Smooth muscle cell (in vitro differentiated cells): ENCODE measurements at regions not wholly inside any gene's neighbourhood (a gene's known extent, or its start where the extent isn't known, plus 50 kb on each side); places are given as distances from the start of the nearest gene placed in this dataset.

ENCODE experiments used
- DNase-seq: peaks from one replicate; lab custom pipeline; 2025; ENCODE audit not compliant: unreplicated experiment; lab: John Stamatoyannopoulos, UW
- H2AFZ ChIP-seq: fragments of 200-600 bp; sonication (generic); 2 replicates; pipeline ENCODE4 v1.6.0; 2016; ENCODE audit warnings: antibody characterized with exemption, low read depth, mild to moderate bottlenecking
- H3F3A ChIP-seq: fragments of 200-600 bp; sonication (generic); 2 replicates; pipeline ENCODE4 v1.6.0; 2017; ENCODE audit warnings: antibody characterized with exemption, low read depth
- H3K27ac ChIP-seq: fragments of 200-600 bp; sonication (generic); 2 replicates; pipeline ENCODE4 v1.5.1; 2016; ENCODE audit warnings: low read depth, mild to moderate bottlenecking
- H3K27me3 ChIP-seq: fragments of 200-600 bp; sonication (generic); 2 replicates; pipeline ENCODE4 v1.6.1; 2016; ENCODE audit warnings: low read depth, mild to moderate bottlenecking
- H3K36me3 ChIP-seq: fragments of 200-600 bp; sonication (generic); 2 replicates; pipeline ENCODE4 v1.5.1; 2016; ENCODE audit warnings: low read depth
- H3K4me1 ChIP-seq: fragments of 200-600 bp; sonication (generic); 2 replicates; pipeline ENCODE4 v1.5.1; 2016; ENCODE audit warnings: low read depth
- H3K4me2 ChIP-seq: fragments of 200-600 bp; sonication (generic); 2 replicates; pipeline ENCODE4 v1.6.0; 2016; ENCODE audit warnings: mild to moderate bottlenecking
- H3K4me3 ChIP-seq: fragments of 200-600 bp; sonication (generic); 2 replicates; pipeline ENCODE4 v1.5.1; 2016; ENCODE audit warnings: mild to moderate bottlenecking
- H3K79me2 ChIP-seq: fragments of 200-600 bp; sonication (generic); 2 replicates; pipeline ENCODE4 v1.6.0; 2016; ENCODE audit warnings: low read depth, mild to moderate bottlenecking
- H3K9ac ChIP-seq: fragments of 200-600 bp; sonication (generic); 2 replicates; pipeline ENCODE4 v1.6.0; 2016; ENCODE audit warnings: low read depth
- H3K9me3 ChIP-seq: fragments of 200-600 bp; sonication (generic); replicated peaks from 2 replicates; pipeline ENCODE4 v1.5.1; 2016; ENCODE audit warnings: low read depth
- H4K20me1 ChIP-seq: fragments of 200-600 bp; sonication (generic); 2 replicates; pipeline ENCODE4 v1.6.0; 2016; ENCODE audit warnings: low read depth
- CTCF ChIP-seq: fragments of 200-600 bp; sonication (generic); IDR thresholded peaks from 2 replicates; pipeline ENCODE4 v1.5.1; 2017; ENCODE audit warnings: borderline replicate concordance, mild to moderate bottlenecking, antibody characterized with exemption; ENCODE audit not compliant: insufficient read depth, poor library complexity, severe bottlenecking
- WGBS: methylation state at CpG from one replicate; pipeline ENCODE4 v1.1.7; 2016; ENCODE audit warnings: low lambda C conversion rate; 5-methylcytosine and 5-hydroxymethylcytosine counted together

GRCh38 chr6:166820483-166820882 lies 135.9 kb downstream of the RNASET2 start:
- Histone ChIP-seq H3K27me3 (no peaks in the 10 kb centered on the region), H4K20me1 (no peaks in the 10 kb centered on the region), H3F3A (no peaks in the 10 kb centered on the region), H3K36me3 (no peaks in the 10 kb centered on the region), H2AFZ (no peak overlapping the region), H3K4me2 (no peak overlapping the region), H3K9ac (no peak overlapping the region), H3K4me3 (no peak overlapping the region), H3K4me1 (no peaks in the 10 kb centered on the region), H3K79me2 (no peaks in the 10 kb centered on the region), H3K9me3 (no peaks in the 10 kb centered on the region), H3K27ac (no peak overlapping the region)
- DNase-seq = no peak
- 95% methylated on average over 1 of the region's 1 CpG for WGBS
- no peak for TF ChIP-seq CTCF

GRCh38 chr6:166820070-166820469 lies 136.3 kb downstream of the RNASET2 start:
- Histone ChIP-seq H3K4me1 (no peaks in the 10 kb centered on the region), H3K4me3 (no peak overlapping the region), H3K9me3 (no peaks in the 10 kb centered on the region), H3K36me3 (no peaks in the 10 kb centered on the region), H3K79me2 (no peaks in the 10 kb centered on the region), H2AFZ (no peak overlapping the region), H3K27ac (no peak overlapping the region), H4K20me1 (no peaks in the 10 kb centered on the region), H3K4me2 (no peak overlapping the region), H3K9ac (no peak overlapping the region), H3K27me3 (no peaks in the 10 kb centered on the region), H3F3A (no peaks in the 10 kb centered on the region)
- no peak for DNase-seq
- TF ChIP-seq CTCF = no peak
- 100% methylated on average over 1 of the region's 1 CpG for WGBS

GRCh38 chr6:166815629-166816028 lies 140.7 kb downstream of the RNASET2 start:
- DNase-seq = no peak
- Histone ChIP-seq H3K36me3 (no peaks in the 10 kb centered on the region), H3F3A (no peaks in the 10 kb centered on the region), H2AFZ (no peak overlapping the region), H3K27me3 (no peaks in the 10 kb centered on the region), H3K79me2 (no peaks in the 10 kb centered on the region), H4K20me1 (no peaks in the 10 kb centered on the region), H3K9me3 (no peaks in the 10 kb centered on the region), H3K27ac (no peak overlapping the region), H3K4me3 (no peak overlapping the region), H3K9ac (no peak overlapping the region), H3K4me1 (no peaks in the 10 kb centered on the region), H3K4me2 (no peak overlapping the region)
- TF ChIP-seq CTCF = no peak
- WGBS = 87% methylated on average over 4 of the region's 4 CpGs

- no peak overlapping the region for H3K4me3 ChIP-seq
- no peak overlapping the region for H2AFZ ChIP-seq
- no peaks in the 10 kb centered on the region for H3K4me1 ChIP-seq
- H4K20me1 ChIP-seq = no peaks in the 10 kb centered on the region
- WGBS = 85% methylated on average over 7 of the region's 7 CpGs
- H3K27me3 ChIP-seq = no peaks in the 10 kb centered on the region
- H3K4me2 ChIP-seq = no peak overlapping the region
- H3K36me3 ChIP-seq = no peaks in the 10 kb centered on the region
- no peak for TF ChIP-seq CTCF
- DNase-seq = no peak
- no peaks in the 10 kb centered on the region for H3K79me2 ChIP-seq
- no peaks in the 10 kb centered on the region for H3F3A ChIP-seq
- H3K9me3 ChIP-seq = no peaks in the 10 kb centered on the region
- H3K27ac ChIP-seq = no peak overlapping the region
- no peak overlapping the region for H3K9ac ChIP-seq
Observed at GRCh38 chr6:166814390-166814789, 142.0 kb downstream of the RNASET2 start.
